Dendritic cell treated with granulocyte-macrophage colony-stimulating factor and Interleukin-4, amounts not matched to agents 40 ng/mL and 50 ng/mL, for 4 days (primary cell): ENCODE measurements at regions not wholly inside any gene's neighbourhood (a gene's known extent, or its start where the extent isn't known, plus 50 kb on each side); places are given as distances from the start of the nearest gene placed in this dataset.

ENCODE experiments used
- H3K27ac Mint-ChIP-seq: one replicate; pipeline ENCODE4 v1.8.0; 2022; ENCODE audit warnings: mild to moderate bottlenecking, mixed read lengths
- H3K27me3 Mint-ChIP-seq: one replicate; pipeline ENCODE4 v1.8.0; 2022; ENCODE audit warnings: mild to moderate bottlenecking, mixed read lengths
- H3K36me3 Mint-ChIP-seq: one replicate; pipeline ENCODE4 v1.8.0; 2022; ENCODE audit warnings: low read depth, mixed read lengths
- H3K4me1 Mint-ChIP-seq: one replicate; pipeline ENCODE4 v1.8.0; 2022; ENCODE audit warnings: low read depth, mixed read lengths
- H3K4me3 Mint-ChIP-seq: one replicate; pipeline ENCODE4 v1.8.0; 2022; ENCODE audit warnings: mild to moderate bottlenecking, moderate library complexity, mixed read lengths
- H3K9me3 Mint-ChIP-seq: one replicate; pipeline ENCODE4 v1.8.0; 2022; ENCODE audit warnings: mixed read lengths
- intact Hi-C: fragments of 100-400 bp; cut with micrococcal nuclease; formaldehyde crosslinking; loops from one replicate; pipeline ENCODE4 v1.15.0; 2022

GRCh38 chr14:97250931-97251330 lies 453.7 kb downstream of the VRK1 start:
- H3K4me1 Mint-ChIP-seq = peaks cover 16% of the 10 kb centered on the region
- H3K9me3 Mint-ChIP-seq = no peaks in the 10 kb centered on the region
- intact Hi-C loops = no loop called here
- H3K36me3 Mint-ChIP-seq = no peaks in the 10 kb centered on the region
- no peak overlapping the region for H3K27ac Mint-ChIP-seq
- H3K27me3 Mint-ChIP-seq = no peaks in the 10 kb centered on the region
- no peak overlapping the region for H3K4me3 Mint-ChIP-seq

GRCh38 chr14:97251491-97252155 lies 454.4 kb downstream of the VRK1 start:
- H3K4me1 Mint-ChIP-seq = peaks cover 16% of the 10 kb centered on the region
- no peaks in the 10 kb centered on the region for H3K9me3 Mint-ChIP-seq
- no peaks in the 10 kb centered on the region for H3K27me3 Mint-ChIP-seq
- intact Hi-C loops = no loop called here
- H3K4me3 Mint-ChIP-seq = no peak overlapping the region
- H3K27ac Mint-ChIP-seq = no peak overlapping the region
- H3K36me3 Mint-ChIP-seq = no peaks in the 10 kb centered on the region

- no peaks in the 10 kb centered on the region for H3K27me3 Mint-ChIP-seq
- intact Hi-C loops = no loop called here
- H3K4me1 Mint-ChIP-seq = peaks cover 16% of the 10 kb centered on the region
- H3K9me3 Mint-ChIP-seq = no peaks in the 10 kb centered on the region
- H3K4me3 Mint-ChIP-seq = no peak overlapping the region
- no peaks in the 10 kb centered on the region for H3K36me3 Mint-ChIP-seq
- H3K27ac Mint-ChIP-seq = no peak overlapping the region
These were observed 456.6 kb downstream of the VRK1 start for GRCh38 chr14:97253756-97254155.

- Mint-ChIP-seq H3K9me3 (no peaks in the 10 kb centered on the region), H3K36me3 (no peaks in the 10 kb centered on the region), H3K27ac (no peak overlapping the region), H3K4me1 (no peaks in the 10 kb centered on the region), H3K4me3 (no peak overlapping the region), H3K27me3 (no peaks in the 10 kb centered on the region)
- intact Hi-C loops = no loop called here
These were observed 465.2 kb downstream of the VRK1 start for GRCh38 chr14:97262336-97262735.

- no peaks in the 10 kb centered on the region for H3K36me3 Mint-ChIP-seq
- no peak overlapping the region for H3K4me3 Mint-ChIP-seq
- no peak overlapping the region for H3K27ac Mint-ChIP-seq
- H3K9me3 Mint-ChIP-seq = no peaks in the 10 kb centered on the region
- H3K4me1 Mint-ChIP-seq = no peaks in the 10 kb centered on the region
- intact Hi-C loops = no loop called here
- H3K27me3 Mint-ChIP-seq = no peaks in the 10 kb centered on the region
These were observed 467.5 kb downstream of the VRK1 start for GRCh38 chr14:97264516-97265230.

- Mint-ChIP-seq H3K36me3 (no peaks in the 10 kb centered on the region), H3K9me3 (no peaks in the 10 kb centered on the region), H3K4me1 (no peaks in the 10 kb centered on the region), H3K27me3 (no peaks in the 10 kb centered on the region), H3K4me3 (no peak overlapping the region), H3K27ac (no peak overlapping the region)
- intact Hi-C loops = no loop called here
These were observed 469.5 kb downstream of the VRK1 start for GRCh38 chr14:97266653-97267052.

- Mint-ChIP-seq H3K27ac (no peak overlapping the region), H3K36me3 (no peaks in the 10 kb centered on the region), H3K4me1 (no peaks in the 10 kb centered on the region), H3K4me3 (no peak overlapping the region), H3K27me3 (no peaks in the 10 kb centered on the region), H3K9me3 (no peaks in the 10 kb centered on the region)
- intact Hi-C loops = no loop called here
These were observed 470.3 kb downstream of the VRK1 start for GRCh38 chr14:97267509-97267908.

GRCh38 chr14:97268097-97268496 lies 470.9 kb downstream of the VRK1 start:
- Mint-ChIP-seq H3K36me3 (no peaks in the 10 kb centered on the region), H3K9me3 (no peaks in the 10 kb centered on the region), H3K4me1 (no peaks in the 10 kb centered on the region), H3K4me3 (no peak overlapping the region), H3K27ac (no peak overlapping the region), H3K27me3 (no peaks in the 10 kb centered on the region)
- intact Hi-C loops = no loop called here

- intact Hi-C loops = no loop called here
- peaks cover 4% of the 10 kb centered on the region for H3K27me3 Mint-ChIP-seq
These were observed 473.1 kb downstream of the VRK1 start for GRCh38 chr14:97270308-97270707.

GRCh38 chr14:97271451-97271960 lies 474.3 kb downstream of the VRK1 start:
- no peak overlapping the region for H3K4me3 Mint-ChIP-seq
- intact Hi-C loops = no loop called here
- H3K27ac Mint-ChIP-seq = no peak overlapping the region

More at GRCh38 chr14:97270308-97270707, 473.1 kb downstream of the VRK1 start:
- H3K9me3 Mint-ChIP-seq = no peaks in the 10 kb centered on the region
- H3K36me3 Mint-ChIP-seq = no peaks in the 10 kb centered on the region
- no peak overlapping the region for H3K27ac Mint-ChIP-seq
- H3K4me1 Mint-ChIP-seq = no peaks in the 10 kb centered on the region
- H3K4me3 Mint-ChIP-seq = no peak overlapping the region

GRCh38 chr14:97273540-97273939 lies 476.4 kb downstream of the VRK1 start:
- peaks cover 21% of the 10 kb centered on the region for H3K27me3 Mint-ChIP-seq
- intact Hi-C loops = no loop called here
- H3K9me3 Mint-ChIP-seq = no peaks in the 10 kb centered on the region
- H3K36me3 Mint-ChIP-seq = no peaks in the 10 kb centered on the region
- H3K4me1 Mint-ChIP-seq = no peaks in the 10 kb centered on the region
- H3K4me3 Mint-ChIP-seq = no peak overlapping the region
- no peak overlapping the region for H3K27ac Mint-ChIP-seq

More at GRCh38 chr14:97271451-97271960, 474.3 kb downstream of the VRK1 start:
- Mint-ChIP-seq H3K4me1 (no peaks in the 10 kb centered on the region), H3K36me3 (no peaks in the 10 kb centered on the region), H3K9me3 (no peaks in the 10 kb centered on the region), H3K27me3 (peaks cover 13% of the 10 kb centered on the region)

GRCh38 chr14:97274626-97275025 lies 477.4 kb downstream of the VRK1 start:
- peaks cover 21% of the 10 kb centered on the region for H3K27me3 Mint-ChIP-seq
- no peaks in the 10 kb centered on the region for H3K9me3 Mint-ChIP-seq
- H3K36me3 Mint-ChIP-seq = no peaks in the 10 kb centered on the region
- no peak overlapping the region for H3K4me3 Mint-ChIP-seq
- intact Hi-C loops = no loop called here
- no peak overlapping the region for H3K27ac Mint-ChIP-seq
- H3K4me1 Mint-ChIP-seq = no peaks in the 10 kb centered on the region

- no peaks in the 10 kb centered on the region for H3K4me1 Mint-ChIP-seq
- no peaks in the 10 kb centered on the region for H3K9me3 Mint-ChIP-seq
- no peak overlapping the region for H3K4me3 Mint-ChIP-seq
- intact Hi-C loops = no loop called here
- peaks cover 25% of the 10 kb centered on the region for H3K27me3 Mint-ChIP-seq
- H3K36me3 Mint-ChIP-seq = no peaks in the 10 kb centered on the region
- H3K27ac Mint-ChIP-seq = no peak overlapping the region
These were observed 478.1 kb downstream of the VRK1 start for GRCh38 chr14:97275276-97275675.

- no peak overlapping the region for H3K4me3 Mint-ChIP-seq
- H3K4me1 Mint-ChIP-seq = no peaks in the 10 kb centered on the region
- intact Hi-C loops = no loop called here
- no peaks in the 10 kb centered on the region for H3K9me3 Mint-ChIP-seq
- no peaks in the 10 kb centered on the region for H3K36me3 Mint-ChIP-seq
- no peak overlapping the region for H3K27ac Mint-ChIP-seq
- peaks cover 25% of the 10 kb centered on the region for H3K27me3 Mint-ChIP-seq
These were observed 479.4 kb downstream of the VRK1 start for GRCh38 chr14:97276573-97276972.
